Fibroblast of villous mesenchyme (primary cell): ENCODE measurements at regions not wholly inside any gene's neighbourhood (a gene's known extent, or its start where the extent isn't known, plus 50 kb on each side); places are given as distances from the start of the nearest gene placed in this dataset.
A peak's percentile ranks its signal among the peaks of the same experiment; 100 is the strongest.
"Not testable (repeated sequence)": the region's sequence is repeated elsewhere in the genome, so short reads cannot be mapped to it uniquely, and the experiment has no call there.

Experiments used
- DNase-seq: peaks from one replicate; pipeline ENCODE4 v3.0.0-alpha.2; 2010; ENCODE audit warnings: low read depth
- H3K4me3 ChIP-seq: 2 replicates; pipeline ENCODE4 v1.5.1; 2011; ENCODE audit warnings: low read depth, mild to moderate bottlenecking, low read length
- TF ChIP-seq, protein P1 (sequence below): IDR thresholded peaks from 2 replicates; pipeline ENCODE4 v1.5.1; 2012; ENCODE audit warnings: low read depth, mild to moderate bottlenecking, low read length; ENCODE audit not compliant: insufficient read depth

DNA sequence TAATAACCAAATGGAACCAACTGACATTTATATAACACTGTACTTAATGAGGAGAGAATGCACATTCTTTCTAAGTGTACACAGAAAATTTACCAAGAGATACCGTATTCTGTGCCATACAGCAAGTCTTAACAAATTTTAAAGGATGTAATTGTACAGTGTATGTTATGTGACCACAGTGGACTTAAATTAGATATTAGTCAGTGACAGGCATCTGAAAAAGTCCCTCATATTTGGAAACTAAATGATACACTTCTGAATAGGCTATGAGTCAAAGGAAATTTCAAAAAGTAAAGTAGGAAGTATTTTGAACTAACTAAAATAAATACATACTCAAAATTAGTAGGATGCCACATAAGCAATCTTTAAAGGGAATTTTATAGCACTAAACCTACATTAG, 59.6 kb upstream of the P3H2 start:
- no peak overlapping the region for H3K4me3 ChIP-seq
- TF ChIP-seq, protein P1, sequence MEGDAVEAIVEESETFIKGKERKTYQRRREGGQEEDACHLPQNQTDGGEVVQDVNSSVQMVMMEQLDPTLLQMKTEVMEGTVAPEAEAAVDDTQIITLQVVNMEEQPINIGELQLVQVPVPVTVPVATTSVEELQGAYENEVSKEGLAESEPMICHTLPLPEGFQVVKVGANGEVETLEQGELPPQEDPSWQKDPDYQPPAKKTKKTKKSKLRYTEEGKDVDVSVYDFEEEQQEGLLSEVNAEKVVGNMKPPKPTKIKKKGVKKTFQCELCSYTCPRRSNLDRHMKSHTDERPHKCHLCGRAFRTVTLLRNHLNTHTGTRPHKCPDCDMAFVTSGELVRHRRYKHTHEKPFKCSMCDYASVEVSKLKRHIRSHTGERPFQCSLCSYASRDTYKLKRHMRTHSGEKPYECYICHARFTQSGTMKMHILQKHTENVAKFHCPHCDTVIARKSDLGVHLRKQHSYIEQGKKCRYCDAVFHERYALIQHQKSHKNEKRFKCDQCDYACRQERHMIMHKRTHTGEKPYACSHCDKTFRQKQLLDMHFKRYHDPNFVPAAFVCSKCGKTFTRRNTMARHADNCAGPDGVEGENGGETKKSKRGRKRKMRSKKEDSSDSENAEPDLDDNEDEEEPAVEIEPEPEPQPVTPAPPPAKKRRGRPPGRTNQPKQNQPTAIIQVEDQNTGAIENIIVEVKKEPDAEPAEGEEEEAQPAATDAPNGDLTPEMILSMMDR, result no peak
- DNase-seq, result no peak

DNA sequence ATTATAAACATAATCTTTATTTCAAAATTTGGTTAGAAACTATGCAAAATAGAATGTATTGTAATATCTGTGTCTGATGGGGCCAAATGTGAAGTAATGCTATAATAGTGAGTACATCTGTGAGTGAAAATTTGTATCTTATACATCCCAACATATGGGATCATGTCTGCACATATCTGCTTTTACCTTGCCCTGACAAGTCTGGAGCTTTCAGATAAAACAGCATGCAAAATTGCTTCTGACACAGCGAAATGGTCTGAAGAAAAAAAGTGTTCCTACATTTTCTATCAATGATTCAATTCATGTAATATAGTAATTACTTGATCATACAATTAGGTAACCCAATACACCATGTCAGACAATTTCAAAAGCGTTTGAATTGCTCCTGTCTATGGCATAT, 58.1 kb upstream of the P3H2 start:
- H3K4me3 ChIP-seq, result no peak overlapping the region
- TF ChIP-seq, protein P1, result no peak
- no peak for DNase-seq

DNA sequence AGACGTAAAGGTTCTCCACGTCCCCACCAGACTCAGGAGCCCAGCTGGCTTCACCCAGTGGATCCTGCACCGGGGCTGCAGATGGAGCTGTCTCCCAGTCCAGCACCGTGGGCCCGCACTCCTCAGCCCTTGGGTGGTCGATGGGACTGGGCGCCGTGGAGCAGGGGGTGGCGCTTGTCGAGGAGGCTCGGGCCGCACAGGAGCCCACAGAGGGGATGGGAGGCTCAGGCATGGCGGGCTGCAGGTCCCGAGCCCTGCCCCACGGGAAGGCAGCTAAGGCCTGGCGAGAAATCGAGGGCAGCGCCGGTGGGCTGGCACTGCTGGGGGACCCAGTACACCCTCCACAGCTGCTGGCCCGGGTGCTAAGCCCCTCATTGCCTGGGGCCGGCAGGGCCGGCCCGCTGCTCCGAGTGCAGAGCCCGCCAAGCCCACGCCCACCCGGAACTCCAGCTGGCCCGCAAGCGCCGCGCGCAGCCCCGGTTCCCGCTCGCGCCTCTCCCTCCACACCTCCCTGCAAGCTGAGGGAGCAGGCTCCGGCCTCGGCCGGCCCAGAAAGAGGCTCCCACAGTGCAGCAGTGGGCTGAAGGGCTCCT, 56.3 kb upstream of the P3H2 start:
- DNase-seq, H3K4me3 ChIP-seq: not testable (repeated sequence)

DNA sequence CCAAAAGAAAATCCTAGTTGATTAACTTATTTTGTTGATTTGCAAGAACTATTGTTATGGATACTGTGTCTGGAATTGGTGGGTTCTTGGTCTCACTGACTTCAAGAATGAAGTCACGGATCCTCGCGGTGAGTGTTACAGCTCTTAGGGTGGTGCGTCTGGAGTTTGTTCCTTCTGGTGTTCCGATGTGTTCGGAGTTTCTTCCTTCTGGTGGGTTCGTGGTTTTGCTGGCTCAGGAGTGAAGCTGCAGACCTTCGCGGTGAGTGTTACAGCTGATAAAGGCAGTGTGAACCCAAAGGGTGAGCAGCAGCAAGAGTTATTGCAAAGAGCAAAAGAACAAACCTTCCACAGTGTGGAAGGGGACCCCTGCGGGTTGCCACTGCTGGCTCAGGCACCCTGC, 55.4 kb upstream of the P3H2 start:
- H3K4me3 ChIP-seq, DNase-seq: not testable (repeated sequence)

DNA sequence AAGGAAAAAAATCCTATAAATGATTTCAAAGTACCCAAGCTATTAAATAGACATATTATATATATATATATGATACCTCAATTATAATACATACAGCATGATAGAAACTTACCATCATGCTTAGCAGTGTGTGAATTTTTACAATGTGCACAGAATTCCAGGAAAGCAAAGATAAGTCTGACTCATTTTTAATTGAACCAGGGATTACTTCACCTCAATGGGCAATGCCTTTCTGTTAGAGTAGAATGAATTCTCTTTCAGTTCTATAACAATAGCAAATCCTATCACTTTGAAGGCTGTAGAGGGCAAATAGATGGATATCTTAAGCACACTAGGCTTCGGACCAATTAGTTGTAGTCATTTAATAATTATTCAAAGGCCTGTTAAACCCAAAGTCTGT, 54.8 kb upstream of the P3H2 start:
- TF ChIP-seq, protein P1, result no peak
- H3K4me3 ChIP-seq, result no peak overlapping the region
- DNase-seq, result no peak

DNA sequence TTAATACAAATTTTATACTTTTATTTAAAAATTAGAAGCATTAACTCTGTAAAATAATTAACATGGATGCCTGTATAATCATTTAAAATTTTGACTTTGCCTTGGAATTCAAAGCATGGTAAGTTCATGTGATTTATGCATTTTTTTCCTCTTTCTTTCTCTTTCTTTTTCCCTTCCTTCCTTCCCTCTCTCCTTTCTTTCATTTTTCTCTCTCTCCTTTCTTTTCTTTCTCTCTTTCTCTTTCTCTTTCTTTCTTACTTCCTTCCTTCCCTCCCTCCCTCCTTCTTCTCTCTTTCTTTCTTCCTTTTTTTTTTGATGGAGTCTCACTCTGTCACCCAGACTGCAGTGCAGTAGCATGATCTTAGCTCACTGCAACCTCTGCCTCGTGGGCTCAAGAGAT, 53.8 kb upstream of the P3H2 start:
- DNase-seq, result no peak

DNA sequence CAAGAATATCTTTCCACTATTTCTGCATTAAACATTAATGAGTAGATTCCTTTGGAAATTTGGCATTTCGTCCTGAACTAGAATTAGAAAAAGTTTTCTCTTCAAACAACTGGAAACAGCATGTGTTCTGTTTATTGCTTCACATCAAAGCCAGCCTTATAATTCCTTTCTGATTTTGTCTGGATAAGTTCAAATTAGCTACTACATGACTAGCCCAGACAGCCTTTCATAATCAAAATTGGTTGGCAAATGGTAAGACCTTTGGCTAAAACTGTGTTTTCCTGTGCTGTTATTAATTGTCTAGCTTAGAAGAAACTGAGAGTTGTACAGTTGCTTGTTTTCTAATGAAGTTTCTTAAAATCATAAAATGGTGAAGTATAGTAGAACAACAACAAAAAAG, 52.7 kb upstream of the P3H2 start:
- DNase-seq, result peak; percentile 42
- H3K4me3 ChIP-seq, result no peak overlapping the region
- TF ChIP-seq, protein P1, result no peak

More for the DNA sequence above, 53.8 kb upstream of the P3H2 start:
- no peak overlapping the region for H3K4me3 ChIP-seq
- TF ChIP-seq, protein P1, result no peak

DNA sequence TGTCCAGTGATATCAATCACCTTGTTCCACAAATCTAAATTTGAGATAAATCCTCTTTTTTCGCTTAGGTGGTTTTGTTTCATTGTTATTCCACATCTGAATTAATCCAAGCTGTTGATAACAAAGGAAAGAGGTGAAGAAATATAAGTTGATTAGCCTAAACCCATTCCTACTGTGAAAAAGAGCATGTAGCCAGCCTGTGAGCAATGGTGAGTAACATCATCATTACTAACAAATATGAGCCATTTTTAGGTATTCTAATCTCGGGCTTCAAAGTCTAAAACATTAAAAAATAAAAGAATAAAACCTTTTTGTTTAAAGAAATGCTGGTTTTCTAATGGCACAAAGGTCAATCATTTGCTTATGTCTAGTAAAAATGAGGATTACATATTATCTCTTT, 52.1 kb upstream of the P3H2 start:
- DNase-seq, result no peak
- H3K4me3 ChIP-seq, result no peak overlapping the region
- TF ChIP-seq, protein P1, result no peak
